Limb (tissue), 2 donors: ENCODE measurements at regions not wholly inside any gene's neighbourhood (a gene's known extent, or its start where the extent isn't known, plus 50 kb on each side); places are given as distances from the start of the nearest gene placed in this dataset.
"Not testable (repeated sequence)": the region's sequence is repeated elsewhere in the genome, so short reads cannot be mapped to it uniquely, and the experiment has no call there.

ENCODE experiments used
- DNase-seq, 2 donors: peaks; one replicate each; pipeline ENCODE4 v3.0.0-alpha.2; 2016; ENCODE audit errors: extremely low spot score in 2 of 2

GRCh38 chr5:17755406-17755805 lies 121.1 kb downstream of the TAF11L14 start:
- DNase-seq, result not testable (repeated sequence)

- no peak for DNase-seq
These were observed 127.1 kb downstream of the TAF11L14 start for GRCh38 chr5:17761326-17761725.

GRCh38 chr5:17763301-17763700 lies 129.0 kb downstream of the TAF11L14 start:
- no peak for DNase-seq

- DNase-seq, result no peak
These were observed 131.8 kb downstream of the TAF11L14 start for GRCh38 chr5:17766031-17766430.

- no peak for DNase-seq
These were observed 135.0 kb downstream of the TAF11L14 start for GRCh38 chr5:17769277-17769676.

- DNase-seq, result no peak
These were observed 138.0 kb downstream of the TAF11L14 start for GRCh38 chr5:17772232-17772631.

- no peak for DNase-seq
These were observed 151.5 kb downstream of the TAF11L14 start for GRCh38 chr5:17785774-17786173.

GRCh38 chr5:17788351-17788750 lies 154.1 kb downstream of the TAF11L14 start:
- no peak for DNase-seq

- no peak for DNase-seq
These were observed 159.9 kb downstream of the TAF11L14 start for GRCh38 chr5:17794201-17794600.

- no peak for DNase-seq
These were observed 160.6 kb downstream of the TAF11L14 start for GRCh38 chr5:17794815-17795214.

- DNase-seq, result no peak
These were observed 161.9 kb downstream of the TAF11L14 start for GRCh38 chr5:17796142-17796541.

- no peak for DNase-seq
These were observed 162.6 kb downstream of the TAF11L14 start for GRCh38 chr5:17796757-17797396.

- no peak for DNase-seq
These were observed 165.3 kb downstream of the TAF11L14 start for GRCh38 chr5:17799521-17799920.

- DNase-seq, result no peak
These were observed 167.3 kb downstream of the TAF11L14 start for GRCh38 chr5:17801595-17801994.

GRCh38 chr5:17802256-17802655 lies 168.0 kb downstream of the TAF11L14 start:
- no peak for DNase-seq

GRCh38 chr5:17803971-17804370 lies 169.7 kb downstream of the TAF11L14 start:
- DNase-seq, result no peak

GRCh38 chr5:17805227-17805825 lies 171.1 kb downstream of the TAF11L14 start:
- DNase-seq, result no peak

GRCh38 chr5:17806818-17807468 lies 172.7 kb downstream of the TAF11L14 start:
- no peak for DNase-seq

- DNase-seq, result no peak
These were observed 174.3 kb downstream of the TAF11L14 start for GRCh38 chr5:17808566-17808965.

- DNase-seq, result no peak
These were observed 176.5 kb downstream of the TAF11L14 start for GRCh38 chr5:17810734-17811133.

GRCh38 chr5:17813214-17813613 lies 179.0 kb downstream of the TAF11L14 start:
- no peak for DNase-seq

GRCh38 chr5:17816505-17816904 lies 182.2 kb downstream of the TAF11L14 start:
- no peak for DNase-seq

GRCh38 chr5:17816944-17817343 lies 182.7 kb downstream of the TAF11L14 start:
- DNase-seq, result no peak
